Loucy (cell line): ENCODE measurements at regions not wholly inside any gene's neighbourhood (a gene's known extent, or its start where the extent isn't known, plus 50 kb on each side); places are given as distances from the start of the nearest gene placed in this dataset.

Experiments used
- H2AFZ ChIP-seq: fragments of 200-600 bp; sonication (generic); 2 replicates; pipeline ENCODE4 v1.6.0; 2016; ENCODE audit warnings: antibody characterized with exemption, mild to moderate bottlenecking, low read length, moderate library complexity
- H3F3A ChIP-seq: fragments of 200-600 bp; 2 replicates; pipeline ENCODE4 v1.6.0; 2016; ENCODE audit warnings: antibody characterized with exemption, low read depth, mild to moderate bottlenecking
- H3K27me3 ChIP-seq: fragments of 200-600 bp; sonication (generic); 2 replicates; pipeline ENCODE4 v1.6.1; 2014; ENCODE audit warnings: low read length, mild to moderate bottlenecking; ENCODE audit not compliant: insufficient read depth, poor library complexity, severe bottlenecking
- H3K36me3 ChIP-seq: fragments of 200-600 bp; sonication (generic); 2 replicates; pipeline ENCODE4 v1.6.1; 2016; ENCODE audit warnings: low read length; ENCODE audit not compliant: insufficient read depth
- H3K4me1 ChIP-seq: fragments of 200-600 bp; sonication (generic); 2 replicates; pipeline ENCODE4 v1.5.1; 2014; ENCODE audit warnings: low read length, mild to moderate bottlenecking; ENCODE audit not compliant: insufficient read depth, poor library complexity, severe bottlenecking
- H3K4me2 ChIP-seq: fragments of 200-600 bp; sonication (generic); 2 replicates; pipeline ENCODE4 v1.6.0; 2014; ENCODE audit warnings: antibody characterized with exemption, low read length, low read depth, mild to moderate bottlenecking; ENCODE audit not compliant: poor library complexity, severe bottlenecking
- H3K4me3 ChIP-seq: fragments of 200-600 bp; sonication (generic); 2 replicates; pipeline ENCODE4 v1.5.1; 2014; ENCODE audit warnings: low read length, mild to moderate bottlenecking, mixed read lengths; ENCODE audit not compliant: poor library complexity, severe bottlenecking
- H3K79me2 ChIP-seq: fragments of 200-600 bp; sonication (generic); 2 replicates; pipeline ENCODE4 v1.6.1; 2014; ENCODE audit warnings: low read length; ENCODE audit not compliant: insufficient read depth
- H3K9ac ChIP-seq: fragments of 200-600 bp; sonication (generic); 2 replicates; pipeline ENCODE4 v1.6.0; 2014; ENCODE audit warnings: mild to moderate bottlenecking, low read depth, low read length, moderate library complexity; ENCODE audit not compliant: poor library complexity, severe bottlenecking
- H3K9me2 ChIP-seq: fragments of 200-600 bp; sonication (generic); replicated peaks from 2 replicates; pipeline ENCODE4 v1.6.1; 2016; ENCODE audit warnings: low read depth, low read length, mixed read lengths
- H3K9me3 ChIP-seq: fragments of 200-600 bp; sonication (generic); 2 replicates; pipeline ENCODE4 v1.6.1; 2014; ENCODE audit warnings: mild to moderate bottlenecking, antibody characterized with exemption, low read length, low read depth; ENCODE audit not compliant: insufficient read depth
- H4K20me1 ChIP-seq: fragments of 200-600 bp; sonication (generic); 2 replicates; pipeline ENCODE4 v1.6.0; 2014; ENCODE audit warnings: antibody characterized with exemption, low read length, mild to moderate bottlenecking; ENCODE audit not compliant: insufficient read depth, poor library complexity, severe bottlenecking
- EZH2phosphoT487 ChIP-seq: fragments of 200-600 bp; IDR thresholded peaks from 2 replicates; pipeline ENCODE4 v1.6.1; 2018; ENCODE audit warnings: antibody characterized with exemption, mild to moderate bottlenecking, moderate library complexity, borderline replicate concordance
- TF ChIP-seq, protein P1 (sequence below): fragments of 200-600 bp; sonication (generic); conservative IDR thresholded peaks from 2 replicates; pipeline ENCODE4 v1.5.1; 2014; ENCODE audit warnings: mild to moderate bottlenecking, antibody characterized with exemption, low read length

DNA sequence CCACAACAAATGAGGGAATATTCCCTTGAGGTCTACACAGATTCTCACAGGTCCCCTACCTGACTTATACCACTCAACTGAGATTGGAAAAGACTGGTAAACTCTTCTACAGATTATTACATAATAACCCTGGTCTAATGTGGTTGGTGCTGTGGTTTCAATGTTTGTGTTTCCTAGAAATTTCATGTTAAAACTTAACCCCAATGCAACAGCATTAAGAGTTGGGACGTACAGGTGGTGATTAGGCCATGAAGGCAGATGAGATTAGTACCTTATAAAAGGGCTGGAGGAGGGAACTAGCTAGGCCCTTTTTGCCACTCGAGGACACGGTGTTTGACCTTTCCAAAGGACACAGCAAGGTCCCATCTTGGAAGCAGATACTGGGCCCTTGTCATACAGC is 84.3 kb upstream of the TAPT1 start:
- no peak overlapping the region for H3K9ac ChIP-seq
- H2AFZ ChIP-seq, result no peak overlapping the region
- no peaks in the 10 kb centered on the region for H4K20me1 ChIP-seq
- H3K9me3 ChIP-seq, result no peaks in the 10 kb centered on the region
- no peak overlapping the region for H3K4me3 ChIP-seq
- H3K36me3 ChIP-seq, result no peaks in the 10 kb centered on the region
- no peaks in the 10 kb centered on the region for H3F3A ChIP-seq
- H3K9me2 ChIP-seq, result no peaks in the 10 kb centered on the region
- H3K27me3 ChIP-seq, result no peaks in the 10 kb centered on the region
- no peaks in the 10 kb centered on the region for H3K79me2 ChIP-seq
- H3K4me1 ChIP-seq, result no peaks in the 10 kb centered on the region
- H3K4me2 ChIP-seq, result no peak overlapping the region
- TF ChIP-seq EZH2phosphoT487, result no peak
- TF ChIP-seq, protein P1, sequence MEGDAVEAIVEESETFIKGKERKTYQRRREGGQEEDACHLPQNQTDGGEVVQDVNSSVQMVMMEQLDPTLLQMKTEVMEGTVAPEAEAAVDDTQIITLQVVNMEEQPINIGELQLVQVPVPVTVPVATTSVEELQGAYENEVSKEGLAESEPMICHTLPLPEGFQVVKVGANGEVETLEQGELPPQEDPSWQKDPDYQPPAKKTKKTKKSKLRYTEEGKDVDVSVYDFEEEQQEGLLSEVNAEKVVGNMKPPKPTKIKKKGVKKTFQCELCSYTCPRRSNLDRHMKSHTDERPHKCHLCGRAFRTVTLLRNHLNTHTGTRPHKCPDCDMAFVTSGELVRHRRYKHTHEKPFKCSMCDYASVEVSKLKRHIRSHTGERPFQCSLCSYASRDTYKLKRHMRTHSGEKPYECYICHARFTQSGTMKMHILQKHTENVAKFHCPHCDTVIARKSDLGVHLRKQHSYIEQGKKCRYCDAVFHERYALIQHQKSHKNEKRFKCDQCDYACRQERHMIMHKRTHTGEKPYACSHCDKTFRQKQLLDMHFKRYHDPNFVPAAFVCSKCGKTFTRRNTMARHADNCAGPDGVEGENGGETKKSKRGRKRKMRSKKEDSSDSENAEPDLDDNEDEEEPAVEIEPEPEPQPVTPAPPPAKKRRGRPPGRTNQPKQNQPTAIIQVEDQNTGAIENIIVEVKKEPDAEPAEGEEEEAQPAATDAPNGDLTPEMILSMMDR, result no peak

DNA sequence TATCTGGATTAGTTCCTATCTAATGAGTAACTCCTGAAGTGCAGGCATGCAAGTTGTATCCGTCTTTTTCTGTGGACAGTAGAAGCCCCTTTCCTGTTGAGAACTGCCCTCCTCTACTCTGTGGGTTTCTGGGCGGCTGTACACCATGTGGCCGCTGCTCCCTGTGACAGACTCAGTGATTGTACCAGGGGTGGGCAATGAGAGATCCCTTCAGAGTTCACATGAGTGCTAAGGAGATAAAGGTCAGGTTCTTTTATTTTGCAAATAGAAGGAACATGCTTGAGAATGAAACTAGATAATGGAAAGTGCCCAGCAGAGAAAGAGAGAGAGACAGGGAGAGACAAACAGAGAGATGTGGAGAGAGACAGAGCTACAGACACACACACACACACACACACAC is 76.4 kb upstream of the TAPT1 start:
- TF ChIP-seq, protein P1, result no peak
- TF ChIP-seq EZH2phosphoT487, result no peak
- Histone ChIP-seq H3K9ac (no peak overlapping the region), H3K4me1 (no peaks in the 10 kb centered on the region), H4K20me1 (no peaks in the 10 kb centered on the region), H3K36me3 (no peaks in the 10 kb centered on the region), H3K27me3 (no peaks in the 10 kb centered on the region), H3K9me2 (no peaks in the 10 kb centered on the region), H3F3A (no peaks in the 10 kb centered on the region), H3K4me2 (no peak overlapping the region), H3K4me3 (no peak overlapping the region), H3K79me2 (no peaks in the 10 kb centered on the region), H2AFZ (no peak overlapping the region), H3K9me3 (no peaks in the 10 kb centered on the region)

DNA sequence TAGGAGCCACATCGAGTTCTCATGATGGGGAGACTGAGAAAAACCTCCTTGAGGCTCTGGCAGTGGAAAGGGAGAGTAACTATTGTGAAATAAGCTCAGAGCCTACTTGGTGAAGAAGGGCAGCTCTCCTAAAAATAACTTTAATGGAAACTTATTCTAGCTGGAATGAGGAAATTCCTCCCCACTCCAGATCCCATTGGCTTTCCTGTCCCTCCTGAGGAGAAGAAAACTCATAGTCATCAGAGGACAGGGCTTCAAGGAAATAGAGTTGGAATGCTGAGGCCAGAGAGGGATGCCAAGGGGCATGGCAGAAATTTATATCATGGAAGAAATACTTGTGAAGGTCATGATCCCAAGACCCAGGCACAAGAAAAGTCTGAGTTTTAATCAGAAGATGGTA is 70.7 kb upstream of the TAPT1 start:
- H3K27me3 ChIP-seq, result no peaks in the 10 kb centered on the region
- no peak overlapping the region for H3K4me3 ChIP-seq
- H3K4me2 ChIP-seq, result no peak overlapping the region
- no peaks in the 10 kb centered on the region for H3F3A ChIP-seq
- H3K79me2 ChIP-seq, result no peaks in the 10 kb centered on the region
- no peaks in the 10 kb centered on the region for H3K9me3 ChIP-seq
- H2AFZ ChIP-seq, result no peak overlapping the region
- no peaks in the 10 kb centered on the region for H3K36me3 ChIP-seq
- H3K9ac ChIP-seq, result no peak overlapping the region
- H3K4me1 ChIP-seq, result no peaks in the 10 kb centered on the region
- no peak for TF ChIP-seq EZH2phosphoT487
- TF ChIP-seq, protein P1, result no peak
- no peaks in the 10 kb centered on the region for H4K20me1 ChIP-seq
- H3K9me2 ChIP-seq, result no peaks in the 10 kb centered on the region
